Fibroblast of mammary gland (primary cell): ENCODE measurements at regions not wholly inside any gene's neighbourhood (a gene's known extent, or its start where the extent isn't known, plus 50 kb on each side); places are given as distances from the start of the nearest gene placed in this dataset.

Experiments used
- DNase-seq: peaks from one replicate; pipeline ENCODE4 v3.0.0-alpha.2; 2010; ENCODE audit warnings: low read depth
- H3K4me3 ChIP-seq: 2 replicates; pipeline ENCODE4 v1.5.1; 2011; ENCODE audit warnings: low read depth, mild to moderate bottlenecking, low read length, moderate library complexity; ENCODE audit not compliant: control insufficient read depth
- TF ChIP-seq, protein P1 (sequence below): conservative IDR thresholded peaks from 2 replicates; pipeline ENCODE4 v1.5.1; 2011; ENCODE audit warnings: low read depth, low read length, inconsistent platforms; ENCODE audit not compliant: control insufficient read depth, insufficient read depth

DNA sequence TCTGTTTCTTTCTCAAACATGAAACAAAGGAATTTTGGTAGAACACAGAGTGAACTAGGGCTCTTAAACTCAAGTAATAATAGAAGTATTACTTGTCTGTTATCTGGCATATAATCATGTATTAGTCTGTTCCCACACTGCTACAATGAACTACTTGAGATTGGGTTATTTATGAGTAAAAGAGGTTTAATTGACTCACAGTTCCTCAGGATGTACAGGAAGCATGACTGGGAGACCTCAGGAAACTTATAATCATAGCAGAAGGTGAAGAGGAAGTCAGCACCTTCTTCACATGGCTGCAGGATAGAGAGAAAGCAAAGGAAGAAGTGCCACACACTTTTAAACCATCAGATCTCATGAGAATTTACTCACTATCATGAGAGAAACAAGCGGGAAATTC lies 273.4 kb downstream of the ETS1 start:
- H3K4me3 ChIP-seq = no peak overlapping the region
- DNase-seq = no peak
- TF ChIP-seq, protein P1, sequence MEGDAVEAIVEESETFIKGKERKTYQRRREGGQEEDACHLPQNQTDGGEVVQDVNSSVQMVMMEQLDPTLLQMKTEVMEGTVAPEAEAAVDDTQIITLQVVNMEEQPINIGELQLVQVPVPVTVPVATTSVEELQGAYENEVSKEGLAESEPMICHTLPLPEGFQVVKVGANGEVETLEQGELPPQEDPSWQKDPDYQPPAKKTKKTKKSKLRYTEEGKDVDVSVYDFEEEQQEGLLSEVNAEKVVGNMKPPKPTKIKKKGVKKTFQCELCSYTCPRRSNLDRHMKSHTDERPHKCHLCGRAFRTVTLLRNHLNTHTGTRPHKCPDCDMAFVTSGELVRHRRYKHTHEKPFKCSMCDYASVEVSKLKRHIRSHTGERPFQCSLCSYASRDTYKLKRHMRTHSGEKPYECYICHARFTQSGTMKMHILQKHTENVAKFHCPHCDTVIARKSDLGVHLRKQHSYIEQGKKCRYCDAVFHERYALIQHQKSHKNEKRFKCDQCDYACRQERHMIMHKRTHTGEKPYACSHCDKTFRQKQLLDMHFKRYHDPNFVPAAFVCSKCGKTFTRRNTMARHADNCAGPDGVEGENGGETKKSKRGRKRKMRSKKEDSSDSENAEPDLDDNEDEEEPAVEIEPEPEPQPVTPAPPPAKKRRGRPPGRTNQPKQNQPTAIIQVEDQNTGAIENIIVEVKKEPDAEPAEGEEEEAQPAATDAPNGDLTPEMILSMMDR = no peak

DNA sequence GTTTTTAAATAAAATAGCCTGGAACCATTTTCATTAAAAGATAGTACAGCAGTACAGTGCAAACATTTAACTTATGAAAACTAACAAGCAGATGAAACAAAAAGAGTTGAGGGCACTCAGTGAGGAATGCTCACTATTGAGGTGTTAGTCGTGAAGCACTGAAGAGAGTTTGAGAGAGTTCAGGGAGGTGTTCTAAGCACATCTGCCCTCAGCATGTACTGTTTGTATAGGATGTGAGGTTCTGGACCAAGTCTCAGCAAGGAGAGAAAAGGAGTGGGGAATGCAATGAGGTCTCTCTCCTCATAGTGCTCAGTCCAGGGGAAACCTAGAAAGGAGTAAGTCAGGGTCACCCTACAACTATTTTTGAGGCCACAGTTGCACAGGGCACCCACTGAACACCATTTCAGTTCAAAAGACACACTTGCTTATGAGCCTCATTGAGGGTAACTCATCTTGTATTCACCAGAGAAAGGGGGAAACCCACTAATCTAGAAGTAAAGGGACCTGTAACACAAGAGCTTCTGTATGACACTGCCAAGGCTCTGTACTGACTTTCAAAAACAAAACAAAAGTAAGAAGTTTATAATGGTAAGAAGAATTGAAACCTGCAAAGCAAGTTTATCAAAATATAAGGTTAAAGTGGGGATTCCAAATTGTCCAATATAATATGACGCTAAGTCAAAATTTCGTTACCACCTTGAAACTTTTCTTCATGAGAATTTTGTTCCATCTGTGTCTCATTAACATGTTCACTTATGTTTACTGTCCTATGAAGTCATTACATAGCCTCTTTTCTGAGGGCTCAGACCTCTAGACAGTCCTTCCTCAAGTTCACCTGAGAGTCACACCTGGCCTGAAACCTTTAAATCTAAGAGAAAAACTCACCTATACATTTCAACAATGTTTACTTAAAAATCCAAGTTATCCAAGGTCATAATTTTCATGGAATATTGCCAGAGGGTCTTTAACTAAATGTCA lies 275.3 kb downstream of the ETS1 start:
- TF ChIP-seq, protein P1 = no peak
- H3K4me3 ChIP-seq = no peak overlapping the region
- DNase-seq = no peak

DNA sequence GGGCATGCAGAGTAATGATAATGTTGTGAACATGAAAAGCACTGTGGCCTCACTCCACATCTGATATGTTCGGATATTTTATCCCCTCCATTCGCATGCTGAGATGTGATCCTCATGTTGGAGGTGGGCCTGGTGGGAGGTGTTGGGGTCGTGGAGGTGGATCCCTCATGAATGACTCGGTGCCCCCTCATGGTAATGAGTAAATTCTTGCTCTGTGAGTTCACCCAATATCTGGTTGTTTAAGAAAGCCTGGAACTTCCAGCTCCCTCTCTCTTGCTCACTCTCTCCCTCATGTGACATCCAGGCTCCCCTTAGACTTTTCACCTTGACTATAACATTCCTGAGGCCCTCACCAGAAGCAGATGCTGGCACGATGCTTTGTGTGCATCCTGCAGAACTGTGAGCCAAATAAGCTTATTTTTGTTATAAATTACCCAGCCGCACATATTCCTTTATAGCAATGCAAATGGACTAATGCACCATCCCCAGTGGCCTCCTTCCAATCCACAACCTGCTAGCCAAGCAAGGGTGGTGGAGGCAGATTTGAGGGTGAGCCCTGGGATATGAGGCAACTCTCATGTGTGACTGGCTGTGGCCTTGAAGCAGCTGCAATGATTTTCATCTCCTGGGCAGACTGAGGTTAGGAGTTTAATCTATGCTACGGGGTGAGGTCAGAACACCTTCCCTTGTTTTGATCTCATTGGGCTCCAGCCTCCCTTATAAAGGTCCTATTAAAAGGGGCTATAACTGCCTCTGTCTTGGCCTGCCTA lies 276.5 kb downstream of the ETS1 start:
- TF ChIP-seq, protein P1 = no peak
- no peak for DNase-seq
- H3K4me3 ChIP-seq = no peak overlapping the region

DNA sequence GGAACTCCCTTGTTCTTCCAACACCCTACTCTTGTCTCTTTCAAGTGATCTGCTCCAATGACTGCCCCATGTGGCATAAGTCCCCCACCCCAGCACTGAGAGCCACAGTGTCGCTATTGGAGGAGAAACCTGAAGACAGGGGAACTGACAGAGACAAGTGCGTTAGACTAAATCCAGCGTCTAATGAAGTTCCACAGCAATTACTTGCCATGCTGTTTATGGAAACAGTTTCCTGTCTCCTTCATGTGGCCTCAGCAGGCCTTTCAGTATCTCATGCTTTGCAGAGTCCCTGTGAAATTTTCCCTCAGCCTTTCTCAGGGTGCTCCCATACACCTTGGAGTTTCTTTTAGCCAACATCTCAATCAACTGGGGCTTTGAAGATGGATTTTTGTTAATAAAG lies 277.4 kb downstream of the ETS1 start:
- TF ChIP-seq, protein P1 = no peak

DNA sequence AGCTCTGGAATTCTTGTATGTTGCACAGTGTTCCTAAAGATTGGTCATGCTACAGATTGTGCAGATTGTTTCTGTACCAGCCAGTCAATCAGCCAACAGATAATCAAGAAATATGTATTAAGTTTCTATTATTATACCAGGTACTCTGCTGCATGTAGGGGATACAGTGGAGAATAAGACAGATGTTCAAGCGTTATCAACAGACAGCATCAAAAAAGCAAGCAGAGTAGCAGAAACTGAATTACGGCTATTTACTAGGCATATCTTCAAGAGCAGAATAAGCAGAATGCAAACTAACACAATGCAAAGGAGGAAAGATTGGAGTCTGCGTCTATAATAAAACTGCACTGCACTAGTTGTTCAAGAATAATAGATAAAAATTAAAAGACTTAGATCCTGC lies 278.6 kb downstream of the ETS1 start:
- DNase-seq = no peak
- no peak overlapping the region for H3K4me3 ChIP-seq
- TF ChIP-seq, protein P1 = no peak

More for the DNA sequence above, 277.4 kb downstream of the ETS1 start:
- no peak for DNase-seq
- H3K4me3 ChIP-seq = no peak overlapping the region

DNA sequence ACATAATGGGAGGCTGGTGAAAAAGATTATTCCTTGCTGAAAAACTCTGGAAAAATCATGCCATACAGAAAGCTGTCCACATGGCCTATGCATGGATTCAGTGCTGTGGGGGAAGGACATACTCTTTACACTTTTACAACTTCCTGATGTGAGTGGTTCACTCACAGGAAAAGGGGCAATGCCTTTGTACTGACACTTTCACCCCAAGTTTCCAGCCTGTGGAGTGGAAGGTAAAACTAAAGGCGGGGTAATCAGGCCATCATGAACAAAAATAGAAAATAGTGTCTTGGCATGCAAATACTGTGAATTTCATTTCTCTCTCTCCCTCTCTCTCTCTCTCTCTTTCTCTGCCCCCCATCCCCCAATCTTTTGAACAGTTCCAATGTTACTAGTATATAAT lies 281.8 kb downstream of the ETS1 start:
- no peak for DNase-seq
- no peak overlapping the region for H3K4me3 ChIP-seq
- TF ChIP-seq, protein P1 = no peak
